ENCODE measurements at regions not wholly inside any gene's neighbourhood (a gene's known extent, or its start where the extent isn't known, plus 50 kb on each side); places are given as distances from the start of the nearest gene placed in this dataset.

GRCh38 chr2:153546358-153546757 lies 67.8 kb upstream of the RPRM start:
- no peaks in the 10 kb centered on the region for H3K27me3 ChIP-seq
- no peak for TF ChIP-seq POLR2A (IDR thresholded peaks at IDR 0.05)
- no peak for TF ChIP-seq CTCF (IDR thresholded peaks at IDR 0.05)
- DNase-seq (no peak), ATAC-seq (no peak)
- H3K9me3 ChIP-seq = no peaks in the 10 kb centered on the region
- intact Hi-C loops (cut with DNase I) = no loop called here
- no peaks in the 10 kb centered on the region for H3K36me3 ChIP-seq
- H3K4me3 ChIP-seq = no peak overlapping the region
- H3K4me1 ChIP-seq = no peaks in the 10 kb centered on the region
- H3K27ac ChIP-seq = no peak overlapping the region
- 70% methylated on average over 1 of the region's 2 CpGs for WGBS (ENCODE audit: insufficient coverage, low coverage, low lambda C conversion rate, missing lambda C conversion rate)

- no peak overlapping the region for H3K4me3 ChIP-seq
- no peaks in the 10 kb centered on the region for H3K4me1 ChIP-seq
- TF ChIP-seq CTCF (IDR thresholded peaks at IDR 0.05) = no peak
- no peak for TF ChIP-seq POLR2A (IDR thresholded peaks at IDR 0.05)
- 25% methylated on average over 2 of the region's 2 CpGs for WGBS (ENCODE audit: insufficient coverage, low coverage, low lambda C conversion rate, missing lambda C conversion rate)
- no peaks in the 10 kb centered on the region for H3K9me3 ChIP-seq
- H3K36me3 ChIP-seq = no peaks in the 10 kb centered on the region
- no peak overlapping the region for H3K27ac ChIP-seq
- ATAC-seq (no peak), DNase-seq (no peak)
- H3K27me3 ChIP-seq = no peaks in the 10 kb centered on the region
- intact Hi-C loops (cut with DNase I) = no loop called here
Measured at GRCh38 chr2:153548536-153548935, 70.0 kb upstream of the RPRM start.

GRCh38 chr2:153551698-153552097 lies 73.1 kb upstream of the RPRM start:
- Histone ChIP-seq H3K36me3 (no peaks in the 10 kb centered on the region), H3K4me1 (no peaks in the 10 kb centered on the region), H3K9me3 (no peaks in the 10 kb centered on the region), H3K27ac (no peak overlapping the region), H3K4me3 (no peak overlapping the region), H3K27me3 (no peaks in the 10 kb centered on the region)
- ATAC-seq (no peak), DNase-seq (no peak)
- intact Hi-C loops (cut with DNase I) = no loop called here
- 33% methylated on average over 1 of the region's 1 CpG for WGBS (ENCODE audit: insufficient coverage, low coverage, low lambda C conversion rate, missing lambda C conversion rate)
- no peak for TF ChIP-seq POLR2A (IDR thresholded peaks at IDR 0.05)
- TF ChIP-seq CTCF (IDR thresholded peaks at IDR 0.05) = no peak

- ATAC-seq (no peak), DNase-seq (no peak)
- Histone ChIP-seq H3K36me3 (no peaks in the 10 kb centered on the region), H3K9me3 (no peaks in the 10 kb centered on the region), H3K27me3 (no peaks in the 10 kb centered on the region), H3K4me1 (no peaks in the 10 kb centered on the region), H3K4me3 (no peak overlapping the region), H3K27ac (no peak overlapping the region)
- WGBS (ENCODE audit: insufficient coverage, low coverage, low lambda C conversion rate, missing lambda C conversion rate) = 49% methylated on average over 3 of the region's 3 CpGs
- TF ChIP-seq CTCF (IDR thresholded peaks at IDR 0.05) (no peak), POLR2A (IDR thresholded peaks at IDR 0.05) (no peak)
- intact Hi-C loops (cut with DNase I) = no loop called here
Measured at GRCh38 chr2:153557211-153557610, 78.6 kb upstream of the RPRM start.

- no peaks in the 10 kb centered on the region for H3K27me3 ChIP-seq
- TF ChIP-seq POLR2A (IDR thresholded peaks at IDR 0.05) (no peak), CTCF (IDR thresholded peaks at IDR 0.05) (no peak)
- no peaks in the 10 kb centered on the region for H3K4me1 ChIP-seq
- WGBS (ENCODE audit: insufficient coverage, low coverage, low lambda C conversion rate, missing lambda C conversion rate) = 13% methylated on average over 2 of the region's 2 CpGs
- H3K9me3 ChIP-seq = no peaks in the 10 kb centered on the region
- no peak overlapping the region for H3K27ac ChIP-seq
- intact Hi-C loops (cut with DNase I) = no loop called here
- DNase-seq (no peak), ATAC-seq (no peak)
- no peaks in the 10 kb centered on the region for H3K36me3 ChIP-seq
- H3K4me3 ChIP-seq = no peak overlapping the region
Measured at GRCh38 chr2:153557714-153558113, 79.2 kb upstream of the RPRM start.

Measured in right lobe of liver (tissue), 6 donors.